ENCODE measurements at regions not wholly inside any gene's neighbourhood (a gene's known extent, or its start where the extent isn't known, plus 50 kb on each side); places are given as distances from the start of the nearest gene placed in this dataset.

GRCh38 chr7:110386006-110386405 lies 704.9 kb upstream of the LRRN3 start:
- FAIRE-seq (no peak), ATAC-seq (no peak), DNase-seq (no peak)
- Histone ChIP-seq H3K27me3 (no peaks in the 10 kb centered on the region), H3K27ac (no peak overlapping the region), H3K4me1 (no peaks in the 10 kb centered on the region), H3K36me3 (no peaks in the 10 kb centered on the region), H3K4me3 (no peak overlapping the region), H3K9me3 (no peaks in the 10 kb centered on the region)
- intact Hi-C loops (cut with DNase I) = no loop called here
- TF ChIP-seq CTCF (IDR thresholded peaks at IDR 0.05) = no peak

- Histone ChIP-seq H3K9me3 (no peaks in the 10 kb centered on the region), H3K27ac (no peak overlapping the region), H3K27me3 (no peaks in the 10 kb centered on the region), H3K36me3 (no peaks in the 10 kb centered on the region), H3K4me1 (no peaks in the 10 kb centered on the region), H3K4me3 (no peak overlapping the region)
- DNase-seq (no peak), ATAC-seq (peak in 3 of 4 donors; percentile 38 to 62 (median 53)), FAIRE-seq (no peak)
- intact Hi-C loops (cut with DNase I) = no loop called here
- TF ChIP-seq CTCF (IDR thresholded peaks at IDR 0.05) = no peak
- 40 to 45% methylated on average over 2 of the region's 2 CpGs for WGBS, 2 donors
Observed at GRCh38 chr7:110386913-110387312, 704.0 kb upstream of the LRRN3 start.

GRCh38 chr7:110387689-110388088 lies 703.2 kb upstream of the LRRN3 start:
- TF ChIP-seq CTCF (IDR thresholded peaks at IDR 0.05) = no peak
- Histone ChIP-seq H3K4me3 (no peak overlapping the region), H3K9me3 (no peaks in the 10 kb centered on the region), H3K27me3 (no peaks in the 10 kb centered on the region), H3K36me3 (no peaks in the 10 kb centered on the region), H3K27ac (no peak overlapping the region), H3K4me1 (no peaks in the 10 kb centered on the region)
- ATAC-seq (no peak), DNase-seq (no peak), FAIRE-seq (no peak)
- WGBS, 2 donors = 64 to 80% methylated on average over 3 of the region's 3 CpGs
- intact Hi-C loops (cut with DNase I) = no loop called here

- Histone ChIP-seq H3K4me1 (no peaks in the 10 kb centered on the region), H3K9me3 (no peaks in the 10 kb centered on the region), H3K27me3 (no peaks in the 10 kb centered on the region), H3K4me3 (no peak overlapping the region), H3K36me3 (no peaks in the 10 kb centered on the region), H3K27ac (no peak overlapping the region)
- 64% methylated on average over 1 of the region's 1 CpG for WGBS, 2 donors
- FAIRE-seq (no peak), ATAC-seq (no peak), DNase-seq (no peak)
- no peak for TF ChIP-seq CTCF (IDR thresholded peaks at IDR 0.05)
- intact Hi-C loops (cut with DNase I) = no loop called here
Observed at GRCh38 chr7:110388457-110388856, 702.5 kb upstream of the LRRN3 start.

- Histone ChIP-seq H3K27ac (no peak overlapping the region), H3K36me3 (no peaks in the 10 kb centered on the region), H3K27me3 (no peaks in the 10 kb centered on the region), H3K9me3 (no peaks in the 10 kb centered on the region), H3K4me1 (no peaks in the 10 kb centered on the region), H3K4me3 (no peak overlapping the region)
- no peak for DNase-seq
- no peak for TF ChIP-seq CTCF (IDR thresholded peaks at IDR 0.05)
- FAIRE-seq = no peak
- intact Hi-C loops (cut with DNase I) = no loop called here
- ATAC-seq = no peak
Observed at GRCh38 chr7:110396021-110396420, 694.9 kb upstream of the LRRN3 start.

All from pancreas (tissue), 10 donors.